Glutamatergic neuron (in vitro differentiated cells): ENCODE measurements at regions not wholly inside any gene's neighbourhood (a gene's known extent, or its start where the extent isn't known, plus 50 kb on each side); places are given as distances from the start of the nearest gene placed in this dataset.

Experiments used
- DNase-seq: peaks from one replicate; pipeline ENCODE4 v3.0.0; 2022
- H3K27ac Mint-ChIP-seq: one replicate; pipeline ENCODE4 v1.8.0; 2020; ENCODE audit warnings: mild to moderate bottlenecking, mixed read lengths, inconsistent platforms; ENCODE audit not compliant: unreplicated experiment
- H3K27me3 Mint-ChIP-seq: one replicate; pipeline ENCODE4 v1.8.0; 2020; ENCODE audit warnings: mild to moderate bottlenecking, moderate library complexity, mixed read lengths, inconsistent platforms; ENCODE audit not compliant: unreplicated experiment
- H3K36me3 Mint-ChIP-seq: one replicate; pipeline ENCODE4 v1.8.0; 2020; ENCODE audit warnings: mild to moderate bottlenecking, mixed read lengths, inconsistent platforms; ENCODE audit not compliant: unreplicated experiment
- H3K4me1 Mint-ChIP-seq: one replicate; pipeline ENCODE4 v1.8.0; 2020; ENCODE audit warnings: mild to moderate bottlenecking, low read depth, mixed read lengths, inconsistent platforms; ENCODE audit not compliant: unreplicated experiment
- H3K4me3 Mint-ChIP-seq: one replicate; pipeline ENCODE4 v1.8.0; 2020; ENCODE audit warnings: mild to moderate bottlenecking, mixed read lengths, inconsistent platforms; ENCODE audit not compliant: unreplicated experiment
- H3K9me3 Mint-ChIP-seq: one replicate; pipeline ENCODE4 v1.8.0; 2020; ENCODE audit warnings: mild to moderate bottlenecking, moderate library complexity, mixed read lengths, inconsistent platforms; ENCODE audit not compliant: unreplicated experiment
- TF ChIP-seq, protein P1 (sequence below): fragments of 200-600 bp; sonication (generic); IDR thresholded peaks from one replicate; pipeline ENCODE4 v1.5.0; 2021; ENCODE audit not compliant: partially characterized antibody, unreplicated experiment

DNA sequence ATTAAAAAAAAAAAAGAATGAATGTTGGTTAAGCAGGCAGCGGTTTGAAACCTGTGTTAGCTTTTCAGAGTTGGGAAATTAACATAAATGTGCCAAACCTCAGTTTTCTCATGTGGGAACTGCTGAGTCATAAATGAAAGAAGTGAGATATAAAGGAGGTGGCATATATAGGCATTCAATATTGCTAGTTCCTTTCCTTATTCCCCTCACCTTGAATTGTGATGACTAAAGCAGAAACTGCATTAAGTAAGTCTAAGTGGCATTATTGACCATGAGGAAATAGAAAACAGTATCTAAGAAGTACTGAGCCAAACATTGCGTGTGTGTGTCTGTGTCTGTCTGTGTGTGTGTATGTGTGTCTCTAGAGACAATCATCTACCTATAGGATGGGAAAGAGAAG is 691.2 kb downstream of the TLR4 start:
- Mint-ChIP-seq H3K9me3 (no peaks in the 10 kb centered on the region), H3K4me1 (no peaks in the 10 kb centered on the region), H3K27ac (no peak overlapping the region), H3K27me3 (no peaks in the 10 kb centered on the region), H3K36me3 (no peaks in the 10 kb centered on the region), H3K4me3 (no peak overlapping the region)
- TF ChIP-seq, protein P1, sequence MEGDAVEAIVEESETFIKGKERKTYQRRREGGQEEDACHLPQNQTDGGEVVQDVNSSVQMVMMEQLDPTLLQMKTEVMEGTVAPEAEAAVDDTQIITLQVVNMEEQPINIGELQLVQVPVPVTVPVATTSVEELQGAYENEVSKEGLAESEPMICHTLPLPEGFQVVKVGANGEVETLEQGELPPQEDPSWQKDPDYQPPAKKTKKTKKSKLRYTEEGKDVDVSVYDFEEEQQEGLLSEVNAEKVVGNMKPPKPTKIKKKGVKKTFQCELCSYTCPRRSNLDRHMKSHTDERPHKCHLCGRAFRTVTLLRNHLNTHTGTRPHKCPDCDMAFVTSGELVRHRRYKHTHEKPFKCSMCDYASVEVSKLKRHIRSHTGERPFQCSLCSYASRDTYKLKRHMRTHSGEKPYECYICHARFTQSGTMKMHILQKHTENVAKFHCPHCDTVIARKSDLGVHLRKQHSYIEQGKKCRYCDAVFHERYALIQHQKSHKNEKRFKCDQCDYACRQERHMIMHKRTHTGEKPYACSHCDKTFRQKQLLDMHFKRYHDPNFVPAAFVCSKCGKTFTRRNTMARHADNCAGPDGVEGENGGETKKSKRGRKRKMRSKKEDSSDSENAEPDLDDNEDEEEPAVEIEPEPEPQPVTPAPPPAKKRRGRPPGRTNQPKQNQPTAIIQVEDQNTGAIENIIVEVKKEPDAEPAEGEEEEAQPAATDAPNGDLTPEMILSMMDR: no peak
- no peak for DNase-seq

DNA sequence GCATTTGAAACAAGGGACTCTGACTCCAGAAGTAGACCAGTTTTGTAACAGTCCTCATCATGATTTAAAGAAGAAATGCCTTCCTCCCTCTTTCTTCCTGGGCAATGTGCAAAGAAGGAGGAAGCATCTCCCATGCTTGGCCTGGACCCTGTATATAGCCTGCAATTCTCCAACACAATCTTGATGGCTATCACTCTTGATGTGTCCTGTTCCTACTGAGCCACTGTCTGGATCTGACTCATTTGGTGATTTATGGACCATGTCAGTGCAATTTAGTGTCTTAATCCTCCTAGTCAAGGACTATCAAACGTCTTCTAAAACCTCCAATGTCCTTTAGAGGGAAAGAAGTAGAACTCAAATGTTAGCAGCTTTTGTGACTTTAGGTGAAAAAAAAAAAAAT is 697.3 kb downstream of the TLR4 start:
- H3K27ac Mint-ChIP-seq: no peak overlapping the region
- no peaks in the 10 kb centered on the region for H3K27me3 Mint-ChIP-seq
- no peak overlapping the region for H3K4me3 Mint-ChIP-seq
- H3K36me3 Mint-ChIP-seq: no peaks in the 10 kb centered on the region
- no peaks in the 10 kb centered on the region for H3K9me3 Mint-ChIP-seq
- no peak for DNase-seq
- TF ChIP-seq, protein P1: no peak
- H3K4me1 Mint-ChIP-seq: no peaks in the 10 kb centered on the region

DNA sequence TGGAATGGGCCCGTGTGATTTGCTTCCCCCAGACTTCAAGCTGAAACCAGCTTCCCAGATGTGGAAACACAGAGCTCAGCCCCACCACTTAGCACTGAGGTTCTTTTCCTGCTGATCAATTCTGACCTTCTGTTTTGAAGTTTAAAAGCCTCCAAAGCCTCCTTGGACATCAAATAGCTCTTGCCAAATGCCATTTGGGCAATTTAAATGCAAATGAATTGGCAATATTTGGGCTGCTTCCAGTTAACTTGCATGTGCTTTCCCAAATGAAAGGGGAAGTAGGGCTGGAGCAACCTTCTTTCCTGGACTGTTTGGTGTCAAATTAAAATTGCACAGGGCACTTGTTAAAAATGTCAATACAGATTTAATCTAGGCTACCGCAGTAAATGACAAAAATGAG is 710.5 kb downstream of the TLR4 start:
- no peaks in the 10 kb centered on the region for H3K27me3 Mint-ChIP-seq
- no peak overlapping the region for H3K27ac Mint-ChIP-seq
- no peak overlapping the region for H3K4me3 Mint-ChIP-seq
- no peak for DNase-seq
- no peaks in the 10 kb centered on the region for H3K9me3 Mint-ChIP-seq
- H3K4me1 Mint-ChIP-seq: peaks cover 12% of the 10 kb centered on the region
- no peaks in the 10 kb centered on the region for H3K36me3 Mint-ChIP-seq
- TF ChIP-seq, protein P1: no peak

DNA sequence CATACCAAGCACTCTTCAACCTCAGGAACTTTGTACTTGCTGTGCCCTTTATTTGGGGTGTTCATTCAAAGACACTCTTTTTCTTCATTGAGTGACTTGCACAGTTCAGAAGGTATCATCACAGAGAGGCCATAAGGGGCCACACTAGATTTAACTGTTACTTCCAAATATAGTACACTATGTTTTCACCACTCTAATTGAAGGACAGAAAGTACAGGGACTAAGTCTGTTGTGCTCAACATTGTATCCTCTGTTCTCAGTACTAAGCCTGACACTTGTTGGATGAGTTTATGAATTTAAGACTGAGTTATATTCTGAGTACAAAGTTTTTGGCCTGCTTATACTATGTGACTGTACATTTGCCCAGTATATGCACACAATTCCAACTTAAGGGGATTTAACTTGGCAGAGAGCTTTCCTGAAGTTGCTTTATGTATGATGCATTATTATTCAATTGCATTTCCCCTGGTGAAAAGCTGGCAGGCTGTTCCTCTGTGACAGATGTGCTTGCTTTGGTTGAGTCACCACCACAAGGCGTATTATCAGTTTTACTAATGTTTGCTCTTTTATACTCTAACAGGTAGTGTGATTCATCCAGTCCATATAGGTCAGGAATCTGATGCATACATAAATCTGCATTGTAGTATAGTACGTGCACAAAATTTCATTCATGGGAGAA is 714.8 kb downstream of the TLR4 start:
- Mint-ChIP-seq H3K4me3 (no peak overlapping the region), H3K4me1 (peaks cover 12% of the 10 kb centered on the region), H3K9me3 (no peaks in the 10 kb centered on the region), H3K27me3 (no peaks in the 10 kb centered on the region), H3K36me3 (no peaks in the 10 kb centered on the region), H3K27ac (no peak overlapping the region)
- no peak for DNase-seq
- TF ChIP-seq, protein P1: no peak

DNA sequence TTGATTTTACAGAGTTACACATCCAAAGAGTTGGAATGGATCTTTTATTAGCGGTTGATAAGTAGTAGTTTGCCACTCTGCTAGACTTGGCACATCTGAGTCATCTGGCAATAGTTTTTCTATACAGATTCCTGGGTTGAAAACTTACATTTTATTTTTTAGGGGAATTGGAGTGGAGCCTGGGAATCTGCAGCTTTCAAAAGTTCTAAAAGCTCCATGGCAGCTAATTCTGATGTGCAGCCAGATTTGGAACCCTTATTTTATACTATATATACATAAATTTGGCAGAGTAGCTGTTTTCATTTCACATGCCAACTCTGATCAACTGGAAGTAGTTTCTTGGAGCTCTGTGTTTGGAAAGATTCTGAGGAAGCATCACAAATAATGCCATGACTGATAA is 715.5 kb downstream of the TLR4 start:
- TF ChIP-seq, protein P1: no peak
- H3K9me3 Mint-ChIP-seq: no peaks in the 10 kb centered on the region
- H3K36me3 Mint-ChIP-seq: no peaks in the 10 kb centered on the region
- H3K4me1 Mint-ChIP-seq: peaks cover 9% of the 10 kb centered on the region
- no peak overlapping the region for H3K4me3 Mint-ChIP-seq
- H3K27me3 Mint-ChIP-seq: no peaks in the 10 kb centered on the region
- H3K27ac Mint-ChIP-seq: no peak overlapping the region
- no peak for DNase-seq
